Fibroblast of lung (primary cell): ENCODE measurements at regions not wholly inside any gene's neighbourhood (a gene's known extent, or its start where the extent isn't known, plus 50 kb on each side); places are given as distances from the start of the nearest gene placed in this dataset.

Experiments
- DNase-seq, 2 donors: peaks; one replicate each; pipeline versions ENCODE4 v3.0.0 to v3.0.0-alpha.2; 2010; ENCODE audit warnings: low read depth in 2 of 2
- H2AFZ ChIP-seq: 2 replicates; pipeline ENCODE4 v1.5.1; 2012; ENCODE audit warnings: low read length, control low read depth, inconsistent platforms
- H3K27ac ChIP-seq: 2 replicates; pipeline ENCODE4 v1.5.1; 2011; ENCODE audit warnings: low read length, control low read depth; ENCODE audit not compliant: insufficient read depth
- H3K27me3 ChIP-seq: 2 replicates; pipeline ENCODE4 v1.5.1; 2011; ENCODE audit warnings: mild to moderate bottlenecking, low read length; ENCODE audit not compliant: control insufficient read depth, insufficient read depth
- H3K36me3 ChIP-seq: 2 replicates; pipeline ENCODE4 v1.5.1; 2011; ENCODE audit warnings: low read length; ENCODE audit not compliant: control insufficient read depth, insufficient read depth
- H3K4me1 ChIP-seq: 2 replicates; pipeline ENCODE4 v1.5.1; 2011; ENCODE audit warnings: low read length; ENCODE audit not compliant: control insufficient read depth, insufficient read depth; ENCODE audit errors: extremely low read depth
- H3K4me2 ChIP-seq: 2 replicates; pipeline ENCODE4 v1.5.1; 2011; ENCODE audit warnings: low read length, control low read depth; ENCODE audit not compliant: insufficient read depth; ENCODE audit errors: extremely low read depth
- H3K4me3 ChIP-seq, 4 experiments: fragments of 200-600 bp in 1 of 4; sonication (generic) in 1 of 4; replicated peaks in 1 of 4; 2 replicates each; pipeline ENCODE4 v1.5.1; 2011 to 2016; ENCODE audit warnings: low read length in 4 of 4, low read depth in 3 of 4, mild to moderate bottlenecking in 3 of 4, control low read depth in 2 of 4, inconsistent platforms in 1 of 4, mixed read lengths in 1 of 4; ENCODE audit not compliant: insufficient read depth in 1 of 4; ENCODE audit errors: control extremely low read depth in 1 of 4
- H3K79me2 ChIP-seq: 2 replicates; pipeline ENCODE4 v1.5.1; 2012; ENCODE audit warnings: mild to moderate bottlenecking, low read length, inconsistent platforms; ENCODE audit not compliant: control insufficient read depth, insufficient read depth
- H3K9ac ChIP-seq: 2 replicates; pipeline ENCODE4 v1.5.1; 2011; ENCODE audit warnings: mild to moderate bottlenecking, low read length, control low read depth; ENCODE audit not compliant: insufficient read depth
- H3K9me3 ChIP-seq: 2 replicates; pipeline ENCODE4 v1.5.1; 2012; ENCODE audit warnings: low read depth, low read length; ENCODE audit not compliant: control insufficient read depth, insufficient read depth
- H4K20me1 ChIP-seq: 2 replicates; pipeline ENCODE4 v1.5.1; 2011; ENCODE audit warnings: low read length; ENCODE audit not compliant: control insufficient read depth, insufficient read depth; ENCODE audit errors: extremely low read depth
- CTCF ChIP-seq, 2 donors: IDR thresholded peaks in 1 of 2; conservative IDR thresholded peaks in 1 of 2; 1 replicate in 1 of 2; 2 replicates in 1 of 2; pipeline ENCODE4 v1.5.1; 2011 to 2012; ENCODE audit warnings: low read length in 2 of 2, control low read depth in 1 of 2, inconsistent platforms in 1 of 2, low read depth in 1 of 2, mild to moderate bottlenecking in 1 of 2
- EZH2 ChIP-seq: IDR thresholded peaks from 2 replicates; pipeline ENCODE4 v1.5.1; 2012; ENCODE audit warnings: low read length, control low read depth, mild to moderate bottlenecking; ENCODE audit errors: missing control alignments

- H3K36me3 ChIP-seq = no peaks in the 10 kb centered on the region
- H3K9ac ChIP-seq = no peak overlapping the region
- no peaks in the 10 kb centered on the region for H3K4me1 ChIP-seq
- DNase-seq = no peak
- no peak overlapping the region for H2AFZ ChIP-seq
- no peak overlapping the region for H3K27ac ChIP-seq
- H3K79me2 ChIP-seq = no peaks in the 10 kb centered on the region
- TF ChIP-seq CTCF (conservative IDR thresholded peaks at IDR 0.05 in 1 of 2, IDR thresholded peaks at IDR 0.05 in 1 of 2; ENCODE audit: low read depth in 1 of 2, low read length in 2 of 2) (no peak), EZH2 (no peak)
- H3K9me3 ChIP-seq = no peaks in the 10 kb centered on the region
- no peak overlapping the region for H3K4me2 ChIP-seq
- H3K4me3 ChIP-seq = no peak overlapping the region
- H3K27me3 ChIP-seq = no peaks in the 10 kb centered on the region
- no peaks in the 10 kb centered on the region for H4K20me1 ChIP-seq
These were observed 95.9 kb upstream of the PPP2R5A start for GRCh38 chr1:212189352-212189738.

- no peak for TF ChIP-seq CTCF (conservative IDR thresholded peaks at IDR 0.05 in 1 of 2, IDR thresholded peaks at IDR 0.05 in 1 of 2; ENCODE audit: low read depth in 1 of 2, low read length in 2 of 2)
- TF ChIP-seq EZH2 = no peak
- Histone ChIP-seq H3K27me3 (no peaks in the 10 kb centered on the region), H4K20me1 (no peaks in the 10 kb centered on the region), H3K4me1 (no peaks in the 10 kb centered on the region), H2AFZ (no peak overlapping the region), H3K4me3 (no peak overlapping the region), H3K36me3 (no peaks in the 10 kb centered on the region), H3K4me2 (no peak overlapping the region), H3K79me2 (no peaks in the 10 kb centered on the region), H3K9me3 (no peaks in the 10 kb centered on the region), H3K9ac (no peak overlapping the region), H3K27ac (no peak overlapping the region)
- DNase-seq = no peak
These were observed 95.0 kb upstream of the PPP2R5A start for GRCh38 chr1:212190169-212190568.

- no peak overlapping the region for H2AFZ ChIP-seq
- H3K36me3 ChIP-seq = no peaks in the 10 kb centered on the region
- no peaks in the 10 kb centered on the region for H3K4me1 ChIP-seq
- H3K4me2 ChIP-seq = no peak overlapping the region
- H3K9me3 ChIP-seq = no peaks in the 10 kb centered on the region
- H3K27ac ChIP-seq = no peak overlapping the region
- H3K27me3 ChIP-seq = no peaks in the 10 kb centered on the region
- no peak for TF ChIP-seq EZH2
- TF ChIP-seq CTCF (conservative IDR thresholded peaks at IDR 0.05 in 1 of 2, IDR thresholded peaks at IDR 0.05 in 1 of 2; ENCODE audit: low read depth in 1 of 2, low read length in 2 of 2) = no peak
- no peak for DNase-seq
- H3K4me3 ChIP-seq = no peak overlapping the region
- H3K9ac ChIP-seq = no peak overlapping the region
- no peaks in the 10 kb centered on the region for H4K20me1 ChIP-seq
- no peaks in the 10 kb centered on the region for H3K79me2 ChIP-seq
These were observed 92.8 kb upstream of the PPP2R5A start for GRCh38 chr1:212192261-212192998.
